PFSK-1 (cell line): ENCODE measurements at regions not wholly inside any gene's neighbourhood (a gene's known extent, or its start where the extent isn't known, plus 50 kb on each side); places are given as distances from the start of the nearest gene placed in this dataset.

Experiments used
- POLR2AphosphoS5 ChIP-seq: IDR thresholded peaks from 2 replicates; pipeline ENCODE4 v1.6.1; 2012; ENCODE audit warnings: low read depth, mild to moderate bottlenecking, control low read depth, low read length, moderate library complexity
- REST ChIP-seq, 2 experiments: IDR thresholded peaks; 2 replicates each; pipeline versions ENCODE4 v1.6.1 to v1.8.0; 2011 to 2012; ENCODE audit warnings: low read depth in 2 of 2, low read length in 2 of 2, control low read depth in 1 of 2, inconsistent platforms in 1 of 2, mild to moderate bottlenecking in 1 of 2, moderate library complexity in 1 of 2; ENCODE audit not compliant: insufficient read depth in 1 of 2
- TAF1 ChIP-seq: IDR thresholded peaks from 2 replicates; pipeline ENCODE4 v1.6.1; 2012; ENCODE audit warnings: low read length, control low read depth, borderline replicate concordance; ENCODE audit not compliant: insufficient read depth

DNA sequence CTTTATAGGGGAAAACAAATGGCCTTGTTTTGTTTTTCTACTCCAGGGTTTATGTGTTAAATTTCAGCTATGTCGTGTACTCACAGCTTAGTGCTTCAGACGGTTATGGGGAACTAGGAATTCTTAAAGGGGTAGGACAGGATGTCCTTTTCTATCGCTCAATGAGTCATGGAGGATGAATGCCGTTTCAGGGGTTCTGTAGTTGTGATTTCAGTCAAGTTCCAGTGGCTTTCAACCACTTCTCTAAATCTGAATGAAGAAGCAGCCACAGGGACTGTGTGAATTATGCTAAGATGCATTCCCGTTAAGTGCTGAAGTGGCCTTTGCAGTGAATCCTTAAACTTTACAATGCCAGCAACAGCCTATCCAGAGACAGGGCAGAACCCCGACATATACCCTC, 1231.7 kb upstream of the ZEB2 start:
- no peak for TF ChIP-seq REST (IDR thresholded peaks at IDR 0.05; ENCODE audit: insufficient read depth in 1 of 2, low read depth in 2 of 2, low read length in 2 of 2)
- TF ChIP-seq POLR2AphosphoS5: no peak
- no peak for TF ChIP-seq TAF1
